Effector CD8-positive, alpha-beta T cell (primary cell): ENCODE measurements at regions not wholly inside any gene's neighbourhood (a gene's known extent, or its start where the extent isn't known, plus 50 kb on each side); places are given as distances from the start of the nearest gene placed in this dataset.
"Not testable (repeated sequence)": the region's sequence is repeated elsewhere in the genome, so short reads cannot be mapped to it uniquely, and the experiment has no call there.

Experiments
- DNase-seq: peaks from one replicate; lab custom pipeline; 2025; lab: John Stamatoyannopoulos, UW

DNA sequence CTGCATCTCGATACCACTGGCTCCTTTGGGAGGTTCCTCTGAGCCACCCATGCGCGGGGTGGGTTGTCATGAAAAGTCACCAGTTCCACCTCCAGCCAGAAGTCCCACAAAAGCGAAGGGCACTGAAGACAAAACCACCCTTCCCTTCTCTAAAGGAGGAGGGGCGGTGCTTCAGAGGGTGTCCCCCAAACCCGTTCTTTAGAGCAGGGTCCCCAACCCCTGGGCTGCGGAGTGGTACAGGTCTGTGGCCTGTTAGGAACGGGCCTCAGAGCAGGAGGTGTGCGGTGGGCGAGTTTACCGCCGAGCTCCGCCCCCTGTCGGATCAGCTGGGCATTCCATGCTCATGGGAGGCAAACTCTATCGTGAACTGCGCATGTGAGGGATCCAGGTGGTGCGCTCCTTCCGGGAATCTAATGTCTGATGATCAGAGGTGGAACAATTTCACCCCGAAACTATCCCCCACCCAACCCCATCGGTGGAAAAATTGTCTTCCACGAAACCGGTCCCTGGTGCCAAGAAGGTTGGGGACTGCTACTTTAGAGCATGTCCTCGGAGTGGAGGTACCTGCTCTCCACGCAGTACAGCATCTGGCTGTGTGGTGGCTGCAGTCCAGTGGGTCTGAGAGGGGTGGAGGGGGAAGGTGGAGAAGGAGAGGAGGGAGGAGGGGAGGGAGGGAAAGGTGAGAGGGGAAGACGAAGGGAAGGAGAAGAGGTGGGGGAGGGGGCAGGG lies 72.9 kb upstream of the SEPTIN5 start:
- DNase-seq = no peak

DNA sequence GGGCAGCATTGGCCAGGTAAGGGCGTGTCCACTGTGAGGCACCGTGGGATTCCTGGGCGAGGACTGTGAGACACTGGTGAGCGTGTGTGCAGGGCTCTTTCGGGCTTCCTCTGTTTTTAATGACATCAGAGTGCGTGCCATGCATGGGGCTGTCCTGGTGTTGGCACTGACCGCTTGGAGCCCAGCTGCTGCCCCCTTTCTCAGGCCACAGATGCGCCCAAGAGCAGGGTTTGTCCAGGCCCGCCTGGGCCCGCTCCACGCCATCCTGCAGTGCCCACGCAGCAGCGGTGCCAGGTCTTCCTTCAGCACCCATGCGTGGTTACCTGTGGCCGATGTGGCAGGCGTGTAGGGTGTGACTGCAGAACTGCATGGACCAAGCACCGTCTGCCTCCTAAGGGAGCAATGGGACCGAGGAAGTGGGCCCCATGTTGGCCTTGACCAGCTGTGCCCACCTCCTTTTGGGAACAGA lies 72.3 kb upstream of the SEPTIN5 start:
- no peak for DNase-seq

DNA sequence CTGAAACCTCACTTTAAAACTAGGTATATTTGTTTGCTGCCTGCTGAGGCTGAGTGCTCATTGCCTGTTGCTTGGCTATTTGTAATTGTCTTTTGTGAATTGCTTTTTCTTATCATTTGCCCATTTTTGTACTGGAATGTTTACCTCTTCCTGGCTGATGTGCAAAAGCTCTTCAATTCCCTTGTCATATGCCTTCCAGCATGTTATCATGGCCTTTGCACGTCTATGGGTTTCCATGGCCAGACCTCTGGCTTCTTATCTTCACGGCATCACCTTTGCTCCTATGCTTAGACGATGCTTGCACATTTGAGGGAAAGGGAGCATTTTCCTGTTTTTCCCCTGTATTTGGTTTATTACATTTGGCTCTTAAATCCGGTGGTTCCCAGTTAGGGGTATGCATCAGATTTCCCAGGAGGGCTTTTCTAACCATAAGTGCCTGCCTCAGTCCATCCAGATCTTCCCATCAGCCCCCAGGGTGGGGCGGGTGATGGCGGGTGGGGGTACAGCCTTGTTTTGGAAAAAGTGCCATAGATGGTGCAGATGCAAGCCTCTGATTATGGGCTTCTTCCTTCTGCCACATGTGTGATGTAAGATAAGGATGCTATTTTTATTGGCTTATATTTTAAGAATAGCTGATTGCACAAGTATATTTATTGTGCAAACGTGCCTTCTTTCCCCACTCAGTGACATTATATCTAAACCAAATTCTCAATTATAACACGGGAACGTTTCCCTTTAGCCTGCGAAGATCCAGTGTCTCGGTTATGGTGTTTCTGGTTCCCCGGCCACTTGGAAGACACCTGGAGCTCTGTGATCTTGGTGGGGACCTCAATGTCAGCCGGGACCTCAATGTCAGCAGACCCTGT lies 70.6 kb upstream of the SEPTIN5 start:
- no peak for DNase-seq

DNA sequence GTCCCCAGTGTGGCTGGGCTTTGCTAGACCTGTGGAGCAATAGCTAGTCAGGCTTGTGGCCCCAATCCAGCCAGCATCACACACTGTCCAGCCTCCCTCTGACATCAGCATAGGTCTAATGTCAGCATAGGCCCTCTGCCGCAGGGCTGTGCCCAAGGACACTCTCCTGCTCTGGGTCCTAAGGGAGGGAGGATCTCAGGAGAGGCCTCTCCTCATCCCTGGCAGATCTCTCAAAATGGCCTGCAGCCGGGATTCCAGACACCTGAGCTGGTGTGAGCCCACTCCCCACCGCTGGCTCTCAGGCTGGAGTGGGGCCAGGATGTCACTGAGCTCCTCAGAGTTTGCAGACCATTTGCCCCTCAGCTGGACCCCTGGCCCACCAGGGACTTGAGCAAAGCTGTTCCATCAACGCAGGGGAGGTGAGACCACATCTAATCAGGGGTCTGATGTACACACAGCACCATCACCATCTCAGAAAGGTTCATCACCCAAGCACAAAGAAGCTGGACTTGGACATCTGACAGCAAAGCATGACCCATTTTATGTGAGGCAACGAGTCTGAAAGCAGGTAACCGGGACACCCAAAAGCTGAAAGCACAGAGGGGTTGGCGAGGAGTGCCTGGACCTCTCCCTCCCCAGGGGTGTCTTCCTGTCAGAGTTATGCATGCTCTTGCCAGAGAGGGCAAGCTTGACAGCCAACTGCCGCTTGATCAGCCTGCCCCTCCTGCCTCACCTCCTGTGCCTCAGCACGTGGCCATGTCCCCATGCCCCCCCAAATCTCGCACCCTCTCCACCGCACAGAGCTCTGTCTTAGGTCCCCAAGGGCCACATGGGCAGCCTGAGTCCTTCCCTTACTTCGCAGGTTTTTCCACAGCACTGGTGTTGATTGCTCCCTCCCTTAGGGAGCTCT lies 69.7 kb upstream of the SEPTIN5 start:
- DNase-seq = no peak

DNA sequence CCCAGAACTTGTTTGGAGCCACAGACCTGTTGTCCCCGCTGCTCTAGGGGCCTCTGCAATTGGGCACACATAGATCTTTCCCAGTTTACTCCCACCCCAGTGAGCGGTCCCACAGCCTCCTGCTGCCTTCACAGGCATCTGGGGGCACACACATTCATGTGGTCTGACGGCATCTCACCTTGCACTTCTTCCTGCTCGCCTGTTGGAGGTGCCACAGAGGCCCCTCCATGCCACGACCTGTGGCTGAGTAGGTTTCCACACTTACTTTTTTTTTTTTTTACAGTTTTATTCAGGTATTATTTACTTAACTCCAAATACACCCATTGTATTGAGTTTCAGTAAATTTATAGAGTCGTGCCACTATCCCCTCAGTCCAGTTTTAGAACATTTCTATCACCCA lies 68.9 kb upstream of the SEPTIN5 start:
- DNase-seq = no peak

DNA sequence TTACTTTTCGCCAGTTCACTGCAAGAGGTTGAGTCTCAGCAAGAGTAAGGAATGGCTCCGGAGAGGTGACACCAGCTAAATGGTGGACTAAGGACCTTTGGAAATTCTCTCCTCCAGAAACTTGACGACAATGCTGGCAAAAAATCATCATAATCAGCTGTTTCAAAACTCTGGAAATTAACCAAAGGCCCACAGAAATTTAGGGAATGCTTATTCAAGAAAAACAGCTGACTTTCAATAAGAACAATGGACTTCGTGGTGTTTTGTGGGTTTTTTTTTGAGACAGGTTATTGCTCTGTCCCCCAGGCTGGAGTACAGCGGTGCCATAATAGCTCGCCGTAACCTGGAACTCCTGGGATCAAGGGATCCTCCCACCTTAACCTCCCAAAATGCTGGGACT lies 68.4 kb upstream of the SEPTIN5 start:
- DNase-seq = no peak

DNA sequence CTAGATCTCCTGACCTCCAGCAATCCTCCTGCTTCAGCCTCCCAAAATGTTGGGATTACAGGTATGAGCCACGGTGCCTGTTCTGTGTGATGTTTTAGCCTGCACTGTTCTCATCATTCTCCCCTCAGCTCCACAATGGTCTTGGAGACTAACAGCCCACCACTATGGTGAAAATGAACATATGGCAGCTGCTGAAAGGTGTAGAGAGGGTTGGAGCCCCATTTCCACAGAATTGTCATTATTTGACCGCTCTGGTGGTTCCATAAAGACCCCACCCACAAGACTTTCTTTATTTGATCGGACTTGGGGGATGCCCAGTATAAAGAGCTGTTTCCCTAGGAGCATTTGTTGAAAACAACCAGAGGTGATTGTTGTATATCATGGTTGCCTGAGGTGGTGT lies 67.9 kb upstream of the SEPTIN5 start:
- no peak for DNase-seq

DNA sequence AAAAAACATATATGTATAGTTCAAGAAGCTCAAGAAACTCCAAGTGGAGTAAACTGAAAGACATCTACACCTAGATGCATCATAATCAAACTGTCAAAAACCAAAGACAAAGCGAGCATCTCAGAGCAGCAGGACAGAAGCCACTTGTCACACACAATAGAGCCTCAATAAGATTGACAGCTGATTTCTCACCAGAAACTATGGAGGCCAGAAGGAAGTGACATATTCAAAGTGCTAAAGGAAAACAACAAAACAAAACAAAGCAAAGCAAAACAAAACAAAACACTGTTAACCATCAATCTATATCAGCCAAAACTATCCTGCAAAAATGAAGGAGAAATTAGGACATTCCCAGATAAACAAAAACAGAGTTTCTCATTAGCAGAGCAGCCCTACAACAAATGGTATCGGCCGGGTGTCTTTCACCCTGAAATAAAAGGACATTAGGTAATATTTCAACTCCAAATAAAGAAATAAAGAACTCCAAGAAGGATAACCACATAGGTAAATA lies 65.8 kb upstream of the SEPTIN5 start:
- no peak for DNase-seq

DNA sequence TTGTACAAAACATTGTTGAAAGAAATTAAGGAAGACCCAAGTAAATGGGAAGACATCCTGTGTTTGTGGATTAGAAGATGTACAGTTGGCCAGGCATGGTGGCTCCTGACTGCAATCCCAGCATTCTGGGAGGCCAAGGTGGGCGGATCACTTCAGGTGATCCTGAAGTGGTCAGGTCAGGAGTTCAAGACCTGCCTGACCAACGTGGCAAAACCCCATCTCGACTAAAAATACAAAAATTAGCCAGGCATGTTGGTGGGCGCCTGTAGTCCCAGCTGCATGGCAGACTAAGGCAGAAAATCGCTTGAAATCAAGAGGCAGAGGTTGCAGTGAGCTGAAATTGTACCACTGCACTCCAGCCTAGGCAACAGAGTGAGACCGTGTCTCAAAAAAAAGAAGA lies 62.0 kb upstream of the SEPTIN5 start:
- no peak for DNase-seq

DNA sequence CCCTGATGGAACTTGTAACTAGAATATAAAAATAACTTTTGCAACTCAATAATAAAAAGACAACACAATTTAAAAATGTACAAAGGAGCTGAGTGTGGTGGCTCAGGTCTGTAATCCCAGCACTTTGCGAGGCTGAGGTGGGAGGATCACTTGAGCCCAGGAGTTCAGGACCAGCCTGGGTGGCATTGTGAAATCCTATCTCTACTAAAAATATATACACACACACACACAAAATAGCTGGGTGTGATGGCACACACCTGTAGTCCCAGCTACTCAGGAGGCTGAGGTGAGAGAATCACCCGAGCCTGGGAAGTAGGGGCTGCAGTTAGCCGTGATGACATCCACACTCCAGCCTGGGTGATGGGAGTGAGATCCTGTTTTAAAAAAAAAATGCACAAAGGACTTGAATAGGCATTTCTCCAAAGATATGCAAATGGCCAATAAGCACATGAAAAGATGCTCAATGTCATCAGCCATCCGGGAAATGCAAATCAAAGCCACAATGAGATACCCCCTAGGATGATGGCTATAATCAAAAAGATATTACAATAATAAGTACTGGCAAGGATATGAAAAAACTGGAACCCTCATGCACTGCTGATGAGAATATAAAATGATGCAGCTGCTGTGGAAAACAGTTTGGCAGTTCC lies 59.8 kb upstream of the SEPTIN5 start:
- no peak for DNase-seq

DNA sequence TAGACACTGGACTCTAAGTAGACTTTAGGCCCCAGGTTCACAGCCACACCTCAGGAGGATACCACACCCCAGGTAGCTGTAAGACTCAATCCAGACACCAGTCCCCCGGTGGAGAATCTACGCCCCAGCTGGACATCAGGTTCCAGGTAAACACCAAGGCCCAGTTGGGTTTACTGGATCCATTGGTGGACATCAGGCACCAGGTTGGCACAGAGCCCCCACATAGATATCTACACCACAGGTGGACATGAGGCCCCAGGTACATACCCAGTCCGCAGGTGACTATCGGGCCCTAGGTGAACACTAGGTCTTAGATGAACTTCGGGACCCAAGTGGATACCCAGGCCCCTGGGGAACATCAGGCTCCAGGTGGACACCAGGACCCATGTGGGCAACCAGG lies 58.9 kb upstream of the SEPTIN5 start:
- no peak for DNase-seq

DNA sequence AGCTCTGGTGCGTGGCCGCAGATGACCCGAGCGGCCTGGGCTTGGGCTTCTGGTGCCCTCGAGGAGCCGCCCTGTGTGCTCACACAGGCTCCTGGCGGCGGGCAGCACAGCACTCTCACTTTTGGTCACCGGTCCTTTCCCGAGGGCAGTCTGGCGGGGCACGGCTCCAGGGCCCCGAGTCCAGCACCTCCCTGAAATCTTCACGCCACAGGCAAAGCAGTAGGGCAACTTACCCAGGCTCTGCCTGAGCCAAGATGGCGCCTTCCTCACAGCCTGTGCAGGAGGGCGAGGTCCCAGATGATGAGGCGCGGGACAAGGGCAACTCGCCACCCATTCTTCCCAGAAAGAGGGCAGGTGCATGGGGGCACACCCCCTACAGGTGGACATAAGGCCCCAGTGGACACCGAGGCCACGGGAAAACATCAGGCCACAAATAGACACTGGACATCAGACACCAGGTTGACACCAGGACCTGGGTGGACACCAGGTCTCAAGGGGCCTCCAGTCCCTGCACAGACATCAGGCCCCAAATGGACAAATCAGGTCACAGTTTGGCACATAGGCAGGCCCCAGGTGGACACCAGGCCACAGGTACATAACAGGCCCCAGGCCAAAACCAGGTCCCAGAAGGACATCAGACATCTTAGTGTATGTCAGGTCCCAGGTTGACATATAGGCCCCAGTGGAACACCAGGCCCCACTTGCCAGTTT lies 57.6 kb upstream of the SEPTIN5 start:
- DNase-seq = no peak

DNA sequence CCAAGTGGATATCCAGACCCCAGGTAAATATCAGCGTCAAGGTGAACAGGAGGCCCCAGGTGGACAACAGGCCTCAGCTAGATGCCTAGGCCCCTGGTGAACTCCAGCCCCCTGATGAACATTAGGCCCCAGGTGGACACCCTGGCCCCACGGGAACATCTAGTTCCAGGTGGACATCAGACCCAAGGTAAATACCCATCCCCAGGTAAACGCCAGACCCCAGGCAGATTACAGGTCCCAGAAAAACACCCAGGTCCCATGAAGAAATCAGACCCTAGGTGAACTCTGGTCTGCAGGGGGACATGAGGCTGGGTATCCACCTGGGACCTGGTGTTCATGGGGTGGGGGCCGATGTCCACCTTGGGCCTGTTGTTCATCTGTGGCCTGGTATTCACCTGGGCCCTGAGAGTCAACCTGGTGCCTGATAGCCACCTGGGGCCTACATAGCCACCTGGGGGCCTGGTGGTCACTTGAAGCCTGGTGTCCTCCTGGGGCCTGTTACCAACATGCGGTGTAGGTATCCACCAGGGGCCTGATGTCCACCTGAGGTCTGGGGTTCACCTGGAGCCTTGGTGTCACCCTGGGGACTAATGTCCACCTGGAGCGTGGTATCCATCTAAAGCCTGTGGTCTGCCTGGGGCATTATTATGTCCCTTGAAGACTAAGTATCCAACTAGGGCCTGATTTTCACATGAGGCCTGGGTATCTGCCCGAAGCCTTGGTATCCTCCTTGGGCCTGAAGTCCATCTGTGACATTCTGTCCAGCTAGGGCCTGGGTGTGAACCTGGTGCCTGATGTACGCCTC lies 56.8 kb upstream of the SEPTIN5 start:
- DNase-seq = no peak

DNA sequence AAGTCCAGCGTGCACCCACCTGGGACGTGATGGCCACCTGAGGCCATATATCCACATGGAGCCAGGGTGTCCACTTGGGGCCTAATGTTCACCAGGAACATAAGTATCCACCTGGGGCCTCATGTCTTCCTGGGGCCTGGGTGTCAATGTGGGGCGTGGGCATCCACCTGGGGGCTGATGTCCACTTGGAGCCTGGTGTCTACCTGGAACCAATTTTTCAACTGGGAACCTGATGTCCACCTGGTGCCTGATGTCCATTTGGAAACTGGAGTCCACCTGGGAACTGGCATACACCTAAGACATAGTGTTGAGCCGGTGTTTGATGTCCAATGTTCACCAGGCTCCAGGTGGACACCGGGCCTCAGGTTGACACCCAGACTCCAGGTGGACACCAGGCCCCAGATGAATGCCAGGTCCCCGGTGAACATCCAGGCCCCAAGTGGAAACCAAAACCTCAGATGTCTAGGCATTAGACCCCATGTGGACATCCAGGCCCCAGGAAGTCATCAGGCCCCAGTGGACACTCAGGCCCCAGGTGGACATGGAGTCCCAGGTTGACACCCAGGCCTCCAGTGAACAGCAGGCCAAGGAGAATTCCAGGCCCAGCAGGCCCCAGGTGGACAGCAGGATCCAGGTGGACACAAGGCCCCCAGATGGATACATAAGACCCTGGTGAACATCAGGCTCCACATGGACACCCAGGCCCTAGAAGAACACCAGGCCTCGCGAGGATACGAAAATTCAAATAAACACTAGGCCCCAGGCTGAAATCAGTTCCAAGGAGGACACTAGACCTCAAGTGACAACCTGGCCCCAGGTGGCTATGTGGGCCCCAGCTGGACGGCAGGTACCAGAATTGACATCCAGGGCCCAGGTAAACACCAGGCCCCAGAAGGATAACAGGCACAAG lies 56.0 kb upstream of the SEPTIN5 start:
- no peak for DNase-seq

DNA sequence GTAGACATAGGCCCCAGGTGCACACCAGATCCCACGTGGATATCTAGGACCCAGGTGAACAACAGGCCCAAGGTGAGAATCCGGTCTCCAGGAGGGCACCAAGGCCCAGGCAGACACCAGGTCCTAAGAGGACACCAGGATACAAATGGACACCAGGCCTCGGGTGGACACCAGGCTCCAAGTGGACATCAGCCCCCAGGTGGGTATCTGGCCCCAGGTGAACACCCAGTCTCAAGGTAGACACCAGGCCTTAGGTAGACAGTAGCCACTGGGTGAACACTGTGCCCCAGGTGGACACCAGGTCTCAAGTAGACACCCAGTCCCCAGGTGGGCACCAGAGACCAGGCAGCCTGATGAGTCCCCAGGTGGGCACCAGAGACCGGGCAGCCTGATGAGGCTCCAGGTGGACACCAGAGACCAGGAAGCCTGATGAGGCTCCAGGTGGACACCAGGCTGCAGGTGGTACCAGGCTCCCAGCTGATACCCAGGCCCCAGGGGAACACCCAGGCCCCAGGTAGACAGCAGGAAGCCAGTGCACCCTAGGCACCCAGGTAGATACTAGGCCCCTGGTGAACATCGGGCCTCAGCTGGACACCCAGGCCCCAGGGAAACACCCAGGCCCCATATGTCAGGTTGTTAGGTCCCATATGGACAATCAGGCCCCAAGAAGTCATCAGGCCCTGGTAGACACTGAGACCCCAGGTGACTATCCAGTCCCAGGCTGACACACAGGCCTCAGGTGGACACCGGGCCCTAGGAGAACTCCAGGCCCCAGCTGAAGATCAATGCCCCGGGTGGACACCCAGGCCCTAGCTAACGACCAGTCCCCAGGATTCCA lies 55.1 kb upstream of the SEPTIN5 start:
- no peak for DNase-seq

DNA sequence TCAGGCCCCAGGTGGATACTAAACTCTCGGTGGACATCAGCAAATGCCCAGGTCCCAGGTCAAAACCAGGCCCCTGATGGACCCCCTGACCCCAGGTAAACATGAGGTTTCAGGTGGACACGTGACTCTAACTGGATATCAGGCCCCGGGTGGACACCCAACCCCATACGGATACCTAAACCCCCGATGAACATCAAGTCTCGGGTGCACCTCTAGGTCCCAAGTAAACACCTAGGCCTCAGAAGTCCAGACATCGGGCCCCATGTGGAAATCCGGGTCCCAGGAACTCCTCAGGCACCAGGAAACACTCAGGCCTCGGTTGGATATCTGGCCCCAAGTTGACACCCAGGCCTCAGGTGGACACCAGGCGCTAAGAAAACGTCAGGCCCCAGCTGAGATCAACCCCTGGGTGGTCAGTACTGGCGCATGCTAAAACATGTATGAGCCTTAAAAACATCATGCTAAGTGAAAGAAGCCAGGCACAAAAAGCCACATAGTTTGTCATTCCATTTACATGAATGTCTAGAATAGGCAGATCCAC lies 54.4 kb upstream of the SEPTIN5 start:
- no peak for DNase-seq

DNA sequence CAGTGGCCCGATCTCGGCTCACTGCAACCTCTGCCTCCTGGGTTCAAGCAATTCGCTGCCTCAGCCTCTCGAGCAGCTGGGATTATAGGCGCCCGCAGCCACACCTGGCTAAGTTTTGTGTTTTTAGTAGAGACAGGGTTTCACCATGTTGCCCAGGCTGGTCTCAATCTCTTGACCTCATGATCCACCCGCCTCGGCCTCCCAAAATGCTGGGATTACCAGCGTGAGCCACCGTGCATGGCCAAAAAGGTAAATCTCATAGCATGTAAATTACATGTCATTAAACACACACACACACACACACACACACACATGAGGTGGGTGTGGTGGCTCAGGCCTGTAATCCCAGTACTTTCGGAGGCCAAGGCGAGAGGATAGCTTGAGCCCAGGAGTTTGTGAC lies 53.7 kb upstream of the SEPTIN5 start:
- not testable (repeated sequence) for DNase-seq

DNA sequence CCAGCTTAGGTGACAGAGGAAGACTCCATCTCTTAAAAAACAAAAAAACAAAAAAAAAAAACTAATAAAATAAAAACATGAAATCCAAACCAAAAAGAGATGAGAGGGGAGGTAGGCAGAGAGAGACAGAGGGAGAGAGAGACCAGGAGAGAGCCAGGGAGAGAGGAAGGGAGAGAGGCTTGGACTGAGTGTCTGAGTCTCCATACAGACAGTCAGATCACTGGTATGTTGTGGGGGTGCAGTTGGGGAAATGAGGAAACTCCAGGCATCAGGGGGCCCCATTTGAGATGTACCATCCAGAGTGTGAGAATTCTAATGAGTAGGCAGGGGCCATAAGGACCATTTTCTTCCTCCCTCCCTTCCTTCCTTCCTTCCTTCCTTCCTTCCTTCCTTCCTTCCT lies 53.1 kb upstream of the SEPTIN5 start:
- DNase-seq = no peak
